ENCODE measurements at regions not wholly inside any gene's neighbourhood (a gene's known extent, or its start where the extent isn't known, plus 50 kb on each side); places are given as distances from the start of the nearest gene placed in this dataset.

- ChIA-PET CTCF (no interaction called here), POLR2A (no interaction called here)
These were observed 1044.5 kb upstream of the POU3F3 start for GRCh38 chr2:103809415-103809814.

GRCh38 chr2:103809941-103810441 lies 1043.9 kb upstream of the POU3F3 start:
- CTCF ChIA-PET, result no interaction called here
- POLR2A ChIA-PET, result no interaction called here

GRCh38 chr2:103810875-103811274 lies 1043.0 kb upstream of the POU3F3 start:
- POLR2A ChIA-PET, result no interaction called here
- CTCF ChIA-PET, result no interaction called here

GRCh38 chr2:103814016-103814415 lies 1039.9 kb upstream of the POU3F3 start:
- ChIA-PET CTCF (no interaction called here), POLR2A (no interaction called here)

GRCh38 chr2:103815731-103816130 lies 1038.2 kb upstream of the POU3F3 start:
- ChIA-PET POLR2A (no interaction called here), CTCF (no interaction called here)

GRCh38 chr2:103817746-103818145 lies 1036.2 kb upstream of the POU3F3 start:
- CTCF ChIA-PET, result no interaction called here
- POLR2A ChIA-PET, result no interaction called here

GRCh38 chr2:103818176-103818575 lies 1035.7 kb upstream of the POU3F3 start:
- ChIA-PET CTCF (no interaction called here), POLR2A (no interaction called here)

- ChIA-PET POLR2A (no interaction called here), CTCF (no interaction called here)
These were observed 1034.3 kb upstream of the POU3F3 start for GRCh38 chr2:103819599-103819998.

GRCh38 chr2:103823847-103824246 lies 1030.1 kb upstream of the POU3F3 start:
- ChIA-PET CTCF (no interaction called here), POLR2A (no interaction called here)

- ChIA-PET POLR2A (no interaction called here), CTCF (no interaction called here)
These were observed 1006.6 kb upstream of the POU3F3 start for GRCh38 chr2:103847276-103847675.

- ChIA-PET POLR2A (no interaction called here), CTCF (no interaction called here)
These were observed 994.7 kb upstream of the POU3F3 start for GRCh38 chr2:103859238-103859637.

- ChIA-PET POLR2A (no interaction called here), CTCF (no interaction called here)
These were observed 993.9 kb upstream of the POU3F3 start for GRCh38 chr2:103860016-103860415.

- CTCF ChIA-PET, result no interaction called here
These were observed 985.5 kb upstream of the POU3F3 start for GRCh38 chr2:103868396-103868795.

GRCh38 chr2:103873716-103874351 lies 980.1 kb upstream of the POU3F3 start:
- ChIA-PET POLR2A (no interaction called here), CTCF (no interaction called here)

More at GRCh38 chr2:103868396-103868795, 985.5 kb upstream of the POU3F3 start:
- POLR2A ChIA-PET, result no interaction called here

- ChIA-PET CTCF (no interaction called here), POLR2A (no interaction called here)
These were observed 978.8 kb upstream of the POU3F3 start for GRCh38 chr2:103875131-103875530.

GRCh38 chr2:103875531-103875930 lies 978.4 kb upstream of the POU3F3 start:
- ChIA-PET POLR2A (no interaction called here), CTCF (no interaction called here)

GRCh38 chr2:103876611-103877010 lies 977.3 kb upstream of the POU3F3 start:
- ChIA-PET CTCF (no interaction called here), POLR2A (no interaction called here)

- ChIA-PET POLR2A (no interaction called here), CTCF (no interaction called here)
These were observed 974.8 kb upstream of the POU3F3 start for GRCh38 chr2:103879101-103879500.

- POLR2A ChIA-PET, result no interaction called here
- CTCF ChIA-PET, result no interaction called here
These were observed 973.7 kb upstream of the POU3F3 start for GRCh38 chr2:103880081-103880834.

GRCh38 chr2:103887625-103888024 lies 966.3 kb upstream of the POU3F3 start:
- CTCF ChIA-PET, result no interaction called here
- POLR2A ChIA-PET, result no interaction called here

GRCh38 chr2:103896182-103896581 lies 957.7 kb upstream of the POU3F3 start:
- ChIA-PET POLR2A (no interaction called here), CTCF (no interaction called here)

- ChIA-PET CTCF (no interaction called here), POLR2A (no interaction called here)
These were observed 955.4 kb upstream of the POU3F3 start for GRCh38 chr2:103898561-103898960.
